Spleen (tissue), 11 donors: ENCODE measurements at regions not wholly inside any gene's neighbourhood (a gene's known extent, or its start where the extent isn't known, plus 50 kb on each side); places are given as distances from the start of the nearest gene placed in this dataset.
A peak's percentile ranks its signal among the peaks of the same experiment; 100 is the strongest.

ENCODE experiments used
- DNase-seq: peaks from one replicate; pipeline ENCODE4 v3.0.0-alpha.2; 2020
- H3K27ac ChIP-seq, 8 donors: fragments of 200-600 bp; sonication (generic) in 7 of 8; 1 replicate in 4 of 8; 2 replicates in 4 of 8; pipeline versions ENCODE4 v1.5.0 to v1.8.0; 2016 to 2021; ENCODE audit warnings: inconsistent platforms in 4 of 8, mild to moderate bottlenecking in 4 of 8, moderate library complexity in 1 of 8
- H3K27me3 ChIP-seq, 7 donors: fragments of 200-600 bp; sonication (generic) in 6 of 7; replicated peaks in 1 of 7; 1 replicate in 4 of 7; 2 replicates in 3 of 7; pipeline versions ENCODE4 v1.5.0 to v1.8.0; 2016 to 2021; ENCODE audit warnings: inconsistent platforms in 3 of 7, mild to moderate bottlenecking in 1 of 7
- H3K36me3 ChIP-seq, 6 donors: fragments of 200-600 bp; sonication (generic) in 5 of 6; 1 replicate in 4 of 6; 2 replicates in 2 of 6; pipeline versions ENCODE4 v1.5.0 to v1.8.0; 2016 to 2021; ENCODE audit warnings: inconsistent platforms in 2 of 6
- H3K4me1 ChIP-seq, 6 donors: fragments of 200-600 bp; sonication (generic) in 5 of 6; 1 replicate in 3 of 6; 2 replicates in 3 of 6; pipeline versions ENCODE4 v1.5.0 to v1.8.0; 2016 to 2021; ENCODE audit warnings: inconsistent platforms in 3 of 6
- H3K4me3 ChIP-seq, 8 donors: fragments of 200-600 bp; sonication (generic) in 7 of 8; 1 replicate in 4 of 8; 2 replicates in 4 of 8; pipeline versions ENCODE4 v1.5.0 to v1.8.0; 2016 to 2021; ENCODE audit warnings: inconsistent platforms in 4 of 8, mild to moderate bottlenecking in 4 of 8, moderate library complexity in 2 of 8
- H3K9me3 ChIP-seq, 8 donors: fragments of 200-600 bp; sonication (generic) in 7 of 8; 1 replicate in 4 of 8; 2 replicates in 4 of 8; pipeline versions ENCODE4 v1.5.0 to v1.8.0; 2016 to 2021; ENCODE audit warnings: inconsistent platforms in 4 of 8
- CTCF ChIP-seq, 11 experiments: fragments of 200-600 bp in 7 of 11; fragments of 450-650 bp in 4 of 11; sonication (generic) in 4 of 11; IDR thresholded peaks in 8 of 11; conservative IDR thresholded peaks in 3 of 11; 1 replicate in 7 of 11; 2 replicates in 4 of 11; pipeline versions ENCODE4 v1.4.0 to v1.8.0; 2016 to 2021; ENCODE audit warnings: antibody characterized with exemption in 11 of 11, inconsistent platforms in 4 of 11, mild to moderate bottlenecking in 1 of 11
- POLR2A ChIP-seq, 3 donors: fragments of 450-650 bp; IDR thresholded peaks; one replicate each; pipeline ENCODE4 v1.5.1; 2017; ENCODE audit warnings: antibody characterized with exemption in 3 of 3, mild to moderate bottlenecking in 1 of 3
- POLR2AphosphoS5 ChIP-seq, 3 donors: sonication (generic); formaldehyde crosslinking; IDR thresholded peaks; one replicate each; pipeline ENCODE4 v1.5.1; 2017; ENCODE audit warnings: antibody characterized with exemption in 3 of 3
- WGBS, 5 donors: extraction: QIAGEN DNeasy Blood & Tissue Kit in 3 of 5; methylation state at CpG; one replicate each; pipeline versions ENCODE4 v1.1.5 to v1.1.7; 2013 to 2018; 5-methylcytosine and 5-hydroxymethylcytosine counted together
- intact Hi-C: fragments of 100-400 bp; cut with DNase I; formaldehyde crosslinking; loops from one replicate; pipeline ENCODE4 v1.15.0; 2023; ENCODE audit warnings: low total_unique reads
- donor health status: healthy with polysubstance abuse.
- donor health status: DM: no; HTN: no; CAD: no; lungs with moderate emphysema.
- donor health status: DM: no; HTN: no; CAD: no.
- donor health status: Bipolar disorder and iron deficiency.
- donor health status: healthy.
- donor health status: DM: no; HTN: no; CAD: no.
- donor health status: DM: yes; HTN: yes; CAD: no.

- intact Hi-C loops: no loop called here
- Histone ChIP-seq H3K27ac (peak overlapping the region in 1 of 8 donors; percentile 12), H3K9me3 (no peaks in the 10 kb centered on the region), H3K4me3 (peak overlapping the region in 1 of 8 donors; percentile 4), H3K4me1 (no peaks in the 10 kb centered on the region), H3K36me3 (no peaks in the 10 kb centered on the region), H3K27me3 (peaks cover 0 to 11% (median 0%) of the 10 kb centered on the region in 7 donors)
- WGBS, 5 donors: 35 to 61% (median 42%) methylated on average over 7 of the region's 7 CpGs
- TF ChIP-seq CTCF (IDR thresholded peaks at IDR 0.05 in 8 of 11, conservative IDR thresholded peaks at IDR 0.05 in 3 of 11): no peak
- no peak for TF ChIP-seq POLR2AphosphoS5 (IDR thresholded peaks at IDR 0.05)
- no peak for TF ChIP-seq POLR2A (IDR thresholded peaks at IDR 0.05)
- no peak for DNase-seq
These were observed 53.4 kb downstream of the OR2K2 start for GRCh38 chr9:111276431-111277128.

DNA sequence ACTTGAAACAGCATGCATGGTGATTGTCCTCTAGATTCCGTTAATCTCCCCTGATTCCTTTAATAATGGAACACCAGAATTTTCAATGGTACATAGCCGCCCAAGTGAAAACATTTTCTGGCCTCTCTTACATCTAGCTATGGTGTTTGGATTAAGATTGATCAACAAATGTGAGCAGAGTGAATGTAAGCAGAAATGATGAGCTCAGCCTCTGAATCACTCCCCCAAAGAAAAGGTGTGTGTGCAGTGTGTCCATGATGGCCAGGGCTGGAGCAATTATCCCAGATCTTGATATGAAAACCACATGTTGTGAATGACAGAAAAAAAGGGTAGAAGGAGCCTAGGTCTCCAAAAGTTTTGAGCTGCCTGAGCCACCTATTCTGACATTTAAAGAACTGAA is 55.3 kb downstream of the OR2K2 start:
- intact Hi-C loops: no loop called here
- no peak overlapping the region for H3K27ac ChIP-seq
- H3K4me3 ChIP-seq: no peak overlapping the region
- peaks cover 0 to 11% (median 0%) of the 10 kb centered on the region in 7 donors for H3K27me3 ChIP-seq
- no peaks in the 10 kb centered on the region for H3K4me1 ChIP-seq
- no peak for TF ChIP-seq POLR2A (IDR thresholded peaks at IDR 0.05)
- no peak for TF ChIP-seq POLR2AphosphoS5 (IDR thresholded peaks at IDR 0.05)
- TF ChIP-seq CTCF (IDR thresholded peaks at IDR 0.05 in 8 of 11, conservative IDR thresholded peaks at IDR 0.05 in 3 of 11): no peak
- DNase-seq: no peak
- no peaks in the 10 kb centered on the region for H3K9me3 ChIP-seq
- WGBS, 5 donors: 94 to 100% (median 98%) methylated on average over 2 of the region's 2 CpGs
- H3K36me3 ChIP-seq: no peaks in the 10 kb centered on the region

- H3K36me3 ChIP-seq: no peaks in the 10 kb centered on the region
- H3K4me3 ChIP-seq: no peak overlapping the region
- DNase-seq: no peak
- intact Hi-C loops: no loop called here
- H3K27ac ChIP-seq: no peak overlapping the region
- TF ChIP-seq POLR2AphosphoS5 (IDR thresholded peaks at IDR 0.05) (no peak), POLR2A (IDR thresholded peaks at IDR 0.05) (no peak), CTCF (IDR thresholded peaks at IDR 0.05 in 8 of 11, conservative IDR thresholded peaks at IDR 0.05 in 3 of 11) (no peak)
- H3K27me3 ChIP-seq: no peaks in the 10 kb centered on the region
- no peaks in the 10 kb centered on the region for H3K9me3 ChIP-seq
- 54 to 72% (median 58%) methylated on average over 4 of the region's 4 CpGs for WGBS, 5 donors
- no peaks in the 10 kb centered on the region for H3K4me1 ChIP-seq
These were observed 57.4 kb downstream of the OR2K2 start for GRCh38 chr9:111272581-111272980.

- intact Hi-C loops: no loop called here
- no peak for DNase-seq
- H3K27ac ChIP-seq: no peak overlapping the region
- no peak overlapping the region for H3K4me3 ChIP-seq
- TF ChIP-seq POLR2A (IDR thresholded peaks at IDR 0.05): no peak
- WGBS, 5 donors: 80 to 91% (median 88%) methylated on average over 4 of the region's 4 CpGs
- no peaks in the 10 kb centered on the region for H3K4me1 ChIP-seq
- peaks cover 0 to 4% (median 1%) of the 10 kb centered on the region in 8 donors for H3K9me3 ChIP-seq
- no peaks in the 10 kb centered on the region for H3K36me3 ChIP-seq
- H3K27me3 ChIP-seq: no peaks in the 10 kb centered on the region
These were observed 58.4 kb downstream of the OR2K2 start for GRCh38 chr9:111271481-111272080.
